IPS-18a (cell line): ENCODE measurements at regions not wholly inside any gene's neighbourhood (a gene's known extent, or its start where the extent isn't known, plus 50 kb on each side); places are given as distances from the start of the nearest gene placed in this dataset.

Experiments used
- H3K27ac ChIP-seq: one replicate; pipeline ENCODE4 v1.5.1; 2013; ENCODE audit warnings: low read length
- H3K27me3 ChIP-seq: one replicate; pipeline ENCODE4 v1.6.1; 2013; ENCODE audit warnings: mild to moderate bottlenecking, low read length; ENCODE audit not compliant: control insufficient read depth, insufficient read depth
- H3K36me3 ChIP-seq: one replicate; pipeline ENCODE4 v1.6.1; 2013; ENCODE audit warnings: low read depth, low read length; ENCODE audit not compliant: control insufficient read depth
- H3K4me1 ChIP-seq: one replicate; pipeline ENCODE4 v1.6.1; 2013; ENCODE audit warnings: low read depth, low read length; ENCODE audit not compliant: control insufficient read depth
- H3K4me3 ChIP-seq: one replicate; pipeline ENCODE4 v1.5.1; 2013; ENCODE audit warnings: low read length
- H3K9ac ChIP-seq: one replicate; pipeline ENCODE4 v1.6.1; 2013; ENCODE audit warnings: mild to moderate bottlenecking, low read length, moderate library complexity
- H3K9me3 ChIP-seq: one replicate; pipeline ENCODE4 v1.6.1; 2013; ENCODE audit warnings: low read depth, low read length; ENCODE audit not compliant: control insufficient read depth

GRCh38 chr18:60319129-60319528, 53.4 kb downstream of the MC4R start:
- Histone ChIP-seq H3K27me3 (no peaks in the 10 kb centered on the region), H3K9ac (no peak overlapping the region), H3K4me1 (peaks cover 7% of the 10 kb centered on the region), H3K4me3 (no peak overlapping the region), H3K9me3 (no peaks in the 10 kb centered on the region), H3K27ac (no peak overlapping the region), H3K36me3 (no peaks in the 10 kb centered on the region)

GRCh38 chr18:60311676-60312360, 60.8 kb downstream of the MC4R start:
- Histone ChIP-seq H3K9ac (no peak overlapping the region), H3K4me3 (no peak overlapping the region), H3K27ac (no peak overlapping the region), H3K4me1 (no peaks in the 10 kb centered on the region), H3K36me3 (no peaks in the 10 kb centered on the region), H3K9me3 (no peaks in the 10 kb centered on the region), H3K27me3 (no peaks in the 10 kb centered on the region)

GRCh38 chr18:60295674-60296073, 76.9 kb downstream of the MC4R start:
- no peaks in the 10 kb centered on the region for H3K36me3 ChIP-seq
- no peaks in the 10 kb centered on the region for H3K9me3 ChIP-seq
- H3K4me1 ChIP-seq: no peaks in the 10 kb centered on the region
- no peak overlapping the region for H3K4me3 ChIP-seq
- H3K9ac ChIP-seq: no peak overlapping the region
- H3K27ac ChIP-seq: no peak overlapping the region
- H3K27me3 ChIP-seq: no peaks in the 10 kb centered on the region

- H3K9ac ChIP-seq: no peak overlapping the region
- H3K36me3 ChIP-seq: no peaks in the 10 kb centered on the region
- no peaks in the 10 kb centered on the region for H3K27me3 ChIP-seq
- no peak overlapping the region for H3K4me3 ChIP-seq
- H3K4me1 ChIP-seq: no peaks in the 10 kb centered on the region
- H3K9me3 ChIP-seq: no peaks in the 10 kb centered on the region
- H3K27ac ChIP-seq: no peak overlapping the region
Observed at GRCh38 chr18:60292186-60292585, 80.4 kb downstream of the MC4R start.

GRCh38 chr18:60279391-60279790, 93.2 kb downstream of the MC4R start:
- Histone ChIP-seq H3K27ac (no peak overlapping the region), H3K9ac (no peak overlapping the region), H3K4me3 (no peak overlapping the region), H3K36me3 (no peaks in the 10 kb centered on the region), H3K9me3 (no peaks in the 10 kb centered on the region), H3K4me1 (peaks cover 4% of the 10 kb centered on the region), H3K27me3 (no peaks in the 10 kb centered on the region)

GRCh38 chr18:60277855-60278480, 94.6 kb downstream of the MC4R start:
- Histone ChIP-seq H3K27ac (no peak overlapping the region), H3K36me3 (no peaks in the 10 kb centered on the region), H3K4me3 (no peak overlapping the region), H3K9me3 (no peaks in the 10 kb centered on the region), H3K9ac (no peak overlapping the region), H3K4me1 (peaks cover 3% of the 10 kb centered on the region), H3K27me3 (no peaks in the 10 kb centered on the region)

- Histone ChIP-seq H3K4me3 (no peak overlapping the region), H3K9me3 (no peaks in the 10 kb centered on the region), H3K27ac (no peak overlapping the region), H3K36me3 (no peaks in the 10 kb centered on the region), H3K27me3 (no peaks in the 10 kb centered on the region), H3K9ac (no peak overlapping the region), H3K4me1 (no peaks in the 10 kb centered on the region)
Observed at GRCh38 chr18:60267391-60268058, 105.0 kb downstream of the MC4R start.

GRCh38 chr18:60266558-60266957, 106.0 kb downstream of the MC4R start:
- no peaks in the 10 kb centered on the region for H3K36me3 ChIP-seq
- H3K27me3 ChIP-seq: no peaks in the 10 kb centered on the region
- H3K27ac ChIP-seq: no peak overlapping the region
- no peaks in the 10 kb centered on the region for H3K4me1 ChIP-seq
- H3K9me3 ChIP-seq: no peaks in the 10 kb centered on the region
- no peak overlapping the region for H3K9ac ChIP-seq
- H3K4me3 ChIP-seq: no peak overlapping the region

- no peaks in the 10 kb centered on the region for H3K36me3 ChIP-seq
- no peak overlapping the region for H3K4me3 ChIP-seq
- H3K9me3 ChIP-seq: no peaks in the 10 kb centered on the region
- H3K27me3 ChIP-seq: no peaks in the 10 kb centered on the region
- H3K9ac ChIP-seq: no peak overlapping the region
- H3K27ac ChIP-seq: no peak overlapping the region
- H3K4me1 ChIP-seq: no peaks in the 10 kb centered on the region
Observed at GRCh38 chr18:60259052-60259681, 113.4 kb downstream of the MC4R start.

GRCh38 chr18:60249388-60249787, 123.2 kb downstream of the MC4R start:
- H3K4me1 ChIP-seq: no peaks in the 10 kb centered on the region
- no peak overlapping the region for H3K4me3 ChIP-seq
- no peaks in the 10 kb centered on the region for H3K9me3 ChIP-seq
- no peaks in the 10 kb centered on the region for H3K27me3 ChIP-seq
- H3K9ac ChIP-seq: no peak overlapping the region
- H3K36me3 ChIP-seq: no peaks in the 10 kb centered on the region
- no peak overlapping the region for H3K27ac ChIP-seq

- no peaks in the 10 kb centered on the region for H3K9me3 ChIP-seq
- no peaks in the 10 kb centered on the region for H3K27me3 ChIP-seq
- H3K9ac ChIP-seq: no peak overlapping the region
- no peaks in the 10 kb centered on the region for H3K36me3 ChIP-seq
- no peaks in the 10 kb centered on the region for H3K4me1 ChIP-seq
- H3K27ac ChIP-seq: no peak overlapping the region
- no peak overlapping the region for H3K4me3 ChIP-seq
Observed at GRCh38 chr18:60248336-60249330, 123.9 kb downstream of the MC4R start.
